Gastroesophageal sphincter (tissue), 4 donors: ENCODE measurements at regions not wholly inside any gene's neighbourhood (a gene's known extent, or its start where the extent isn't known, plus 50 kb on each side); places are given as distances from the start of the nearest gene placed in this dataset.

Experiments used
- ATAC-seq: fragments of 150-250 bp; one replicate; pipeline ENCODE4 v1.9.1; 2016; ENCODE audit warnings: mild to moderate bottlenecking, moderate library complexity
- H3K27ac ChIP-seq, 4 donors: fragments of 200-600 bp; sonication (generic) in 3 of 4; 1 replicate in 3 of 4; 2 replicates in 1 of 4; pipeline ENCODE4 v1.5.1; 2016 to 2019
- H3K27me3 ChIP-seq: fragments of 200-600 bp; sonication (generic); one replicate; pipeline ENCODE4 v1.5.1; 2019
- H3K36me3 ChIP-seq, 2 donors: fragments of 200-600 bp; sonication (generic); one replicate each; pipeline ENCODE4 v1.5.1; 2019; ENCODE audit warnings: control low read depth in 1 of 2
- H3K4me1 ChIP-seq, 3 donors: fragments of 200-600 bp; sonication (generic); 1 replicate in 2 of 3; 2 replicates in 1 of 3; pipeline ENCODE4 v1.5.1; 2016 to 2019; ENCODE audit warnings: control low read depth in 2 of 3
- H3K4me3 ChIP-seq, 2 donors: fragments of 200-600 bp; sonication (generic); one replicate each; pipeline ENCODE4 v1.5.1; 2019; ENCODE audit warnings: mild to moderate bottlenecking in 1 of 2, moderate library complexity in 1 of 2
- H3K9me3 ChIP-seq, 3 donors: fragments of 200-600 bp; sonication (generic); one replicate each; pipeline ENCODE4 v1.5.1; 2017 to 2019; ENCODE audit warnings: control low read depth in 2 of 3
- CTCF ChIP-seq, 4 experiments: fragments of 200-600 bp in 2 of 4; fragments of 450-650 bp in 2 of 4; sonication (generic) in 1 of 4; IDR thresholded peaks; one replicate each; pipeline ENCODE4 v1.5.1; 2017 to 2019; ENCODE audit warnings: antibody characterized with exemption in 4 of 4, mild to moderate bottlenecking in 2 of 4, moderate library complexity in 2 of 4
- EP300 ChIP-seq: sonication (generic); formaldehyde crosslinking; IDR thresholded peaks from one replicate; pipeline ENCODE4 v1.6.1; 2017; ENCODE audit warnings: antibody characterized with exemption, mild to moderate bottlenecking
- POLR2A ChIP-seq, 2 donors: fragments of 450-650 bp; IDR thresholded peaks; one replicate each; pipeline ENCODE4 v1.6.1; 2017; ENCODE audit warnings: antibody characterized with exemption in 2 of 2, mild to moderate bottlenecking in 2 of 2, moderate library complexity in 1 of 2
- POLR2AphosphoS5 ChIP-seq: sonication (generic); formaldehyde crosslinking; IDR thresholded peaks from one replicate; pipeline ENCODE4 v1.6.1; 2017; ENCODE audit warnings: antibody characterized with exemption
- WGBS, 2 donors: methylation state at CpG; one replicate each; pipeline ENCODE4 v1.1.5; 2018; ENCODE audit warnings: low coverage in 1 of 2; 5-methylcytosine and 5-hydroxymethylcytosine counted together

GRCh38 chr4:60809486-60809800 is 390.7 kb upstream of the ADGRL3 start:
- Histone ChIP-seq H3K27me3 (no peaks in the 10 kb centered on the region), H3K27ac (no peak overlapping the region), H3K36me3 (no peaks in the 10 kb centered on the region), H3K4me3 (no peak overlapping the region), H3K4me1 (no peaks in the 10 kb centered on the region), H3K9me3 (no peaks in the 10 kb centered on the region)
- WGBS, 2 donors = 77% methylated on average over 1 of the region's 1 CpG; no CpG with 5 or more reads in 1 of the 2 donors
- no peak for ATAC-seq
- TF ChIP-seq POLR2A (IDR thresholded peaks at IDR 0.05) = no peak
- no peak for TF ChIP-seq POLR2AphosphoS5
- TF ChIP-seq EP300 = no peak
- TF ChIP-seq CTCF (IDR thresholded peaks at IDR 0.05) = no peak

- Histone ChIP-seq H3K27me3 (no peaks in the 10 kb centered on the region), H3K9me3 (no peaks in the 10 kb centered on the region), H3K36me3 (no peaks in the 10 kb centered on the region), H3K27ac (no peak overlapping the region), H3K4me3 (no peak overlapping the region), H3K4me1 (no peaks in the 10 kb centered on the region)
- ATAC-seq = no peak
- TF ChIP-seq POLR2A (IDR thresholded peaks at IDR 0.05) = no peak
- no peak for TF ChIP-seq POLR2AphosphoS5
- TF ChIP-seq CTCF (IDR thresholded peaks at IDR 0.05) = no peak
- TF ChIP-seq EP300 = no peak
- 40 to 67% methylated on average over 1 of the region's 1 CpG for WGBS, 2 donors
Measured at GRCh38 chr4:60812811-60813210, 387.3 kb upstream of the ADGRL3 start.

- ATAC-seq = no peak
- Histone ChIP-seq H3K27me3 (no peaks in the 10 kb centered on the region), H3K4me3 (no peak overlapping the region), H3K4me1 (no peaks in the 10 kb centered on the region), H3K27ac (no peak overlapping the region), H3K36me3 (no peaks in the 10 kb centered on the region), H3K9me3 (no peaks in the 10 kb centered on the region)
- WGBS, 2 donors = 91 to 93% methylated on average over 3 of the region's 4 CpGs
- TF ChIP-seq POLR2AphosphoS5 = no peak
- TF ChIP-seq CTCF (IDR thresholded peaks at IDR 0.05) = no peak
- TF ChIP-seq POLR2A (IDR thresholded peaks at IDR 0.05) = no peak
- TF ChIP-seq EP300 = no peak
Measured at GRCh38 chr4:60814549-60814948, 385.6 kb upstream of the ADGRL3 start.

GRCh38 chr4:60817609-60818008 is 382.5 kb upstream of the ADGRL3 start:
- Histone ChIP-seq H3K27me3 (no peaks in the 10 kb centered on the region), H3K9me3 (no peaks in the 10 kb centered on the region), H3K4me1 (no peaks in the 10 kb centered on the region), H3K36me3 (no peaks in the 10 kb centered on the region), H3K4me3 (no peak overlapping the region), H3K27ac (no peak overlapping the region)
- 89 to 100% methylated on average over 1 of the region's 1 CpG for WGBS, 2 donors
- ATAC-seq = no peak
- TF ChIP-seq POLR2AphosphoS5 (no peak), CTCF (IDR thresholded peaks at IDR 0.05) (no peak), EP300 (no peak), POLR2A (IDR thresholded peaks at IDR 0.05) (no peak)

GRCh38 chr4:60822986-60823385 is 377.1 kb upstream of the ADGRL3 start:
- 86 to 100% methylated on average over 1 to 2 of the region's 2 CpGs for WGBS, 2 donors
- no peak for ATAC-seq
- Histone ChIP-seq H3K27ac (no peak overlapping the region), H3K9me3 (no peaks in the 10 kb centered on the region), H3K36me3 (no peaks in the 10 kb centered on the region), H3K4me1 (no peaks in the 10 kb centered on the region), H3K27me3 (no peaks in the 10 kb centered on the region), H3K4me3 (no peak overlapping the region)
- TF ChIP-seq POLR2AphosphoS5 (no peak), EP300 (no peak), POLR2A (IDR thresholded peaks at IDR 0.05) (no peak), CTCF (IDR thresholded peaks at IDR 0.05) (no peak)
